Body of pancreas (tissue), 4 donors: ENCODE measurements at regions not wholly inside any gene's neighbourhood (a gene's known extent, or its start where the extent isn't known, plus 50 kb on each side); places are given as distances from the start of the nearest gene placed in this dataset.

Source experiments
- ATAC-seq: fragments of 150-250 bp; one replicate; pipeline ENCODE4 v1.9.1; 2016
- DNase-seq, 4 donors: peaks; one replicate each; pipeline ENCODE4 v3.0.0-alpha.2; 2019
- H3K27ac ChIP-seq, 4 donors: fragments of 200-600 bp; sonication (generic); 1 replicate in 3 of 4; 2 replicates in 1 of 4; pipeline versions ENCODE4 v1.5.1 to v1.6.1; 2016 to 2019; ENCODE audit warnings: mild to moderate bottlenecking in 1 of 4, mixed read lengths in 1 of 4, moderate library complexity in 1 of 4
- H3K27me3 ChIP-seq, 2 donors: fragments of 200-600 bp; sonication (generic); one replicate each; pipeline ENCODE4 v1.6.0; 2016; ENCODE audit warnings: mild to moderate bottlenecking in 1 of 2
- H3K36me3 ChIP-seq, 2 donors: fragments of 200-600 bp; sonication (generic); replicated peaks in 1 of 2; 2 replicates each; pipeline ENCODE4 v1.5.1; 2016; ENCODE audit warnings: low read depth in 2 of 2; ENCODE audit not compliant: insufficient read depth in 1 of 2
- H3K4me1 ChIP-seq: fragments of 200-600 bp; sonication (generic); one replicate; pipeline ENCODE4 v1.6.0; 2016
- H3K4me3 ChIP-seq, 2 donors: fragments of 200-600 bp; sonication (generic); 1 replicate in 1 of 2; 2 replicates in 1 of 2; pipeline ENCODE4 v1.5.1; 2016 to 2019
- H3K9me3 ChIP-seq, 3 donors: fragments of 200-600 bp; sonication (generic); 1 replicate in 2 of 3; 2 replicates in 1 of 3; pipeline ENCODE4 v1.5.1; 2016
- CTCF ChIP-seq, 7 experiments: fragments of 450-650 bp in 4 of 7; fragments of 200-600 bp in 3 of 7; sonication (generic) in 3 of 7; IDR thresholded peaks; one replicate each; pipeline ENCODE4 v1.5.1; 2016 to 2019; ENCODE audit warnings: antibody characterized with exemption in 7 of 7
- POLR2A ChIP-seq, 3 donors: fragments of 450-650 bp; IDR thresholded peaks; one replicate each; pipeline ENCODE4 v1.6.1; 2016; ENCODE audit warnings: antibody characterized with exemption in 3 of 3, mild to moderate bottlenecking in 2 of 3
- WGBS, 2 donors: methylation state at CpG; one replicate each; pipeline ENCODE4 v1.1.5; 2017; 5-methylcytosine and 5-hydroxymethylcytosine counted together
- intact Hi-C: fragments of 100-400 bp; cut with DNase I; formaldehyde crosslinking; loops from one replicate; pipeline ENCODE4 v1.15.1; 2023

GRCh38 chr14:101460521-101460920 is 100.8 kb upstream of the DIO3 start:
- intact Hi-C loops, result no loop called here
- Histone ChIP-seq H3K9me3 (no peaks in the 10 kb centered on the region), H3K27ac (no peak overlapping the region), H3K27me3 (peaks cover 17 to 25% of the 10 kb centered on the region in 2 donors), H3K4me3 (no peak overlapping the region), H3K4me1 (peaks cover 31% of the 10 kb centered on the region), H3K36me3 (no peaks in the 10 kb centered on the region)
- 92 to 97% methylated on average over 6 of the region's 6 CpGs for WGBS, 2 donors
- TF ChIP-seq POLR2A (IDR thresholded peaks at IDR 0.05) (no peak), CTCF (IDR thresholded peaks at IDR 0.05) (no peak)
- DNase-seq (no peak), ATAC-seq (no peak)

- Histone ChIP-seq H3K4me1 (peaks cover 31% of the 10 kb centered on the region), H3K4me3 (no peak overlapping the region), H3K36me3 (no peaks in the 10 kb centered on the region), H3K27me3 (peaks cover 17 to 25% of the 10 kb centered on the region in 2 donors), H3K27ac (no peak overlapping the region), H3K9me3 (no peaks in the 10 kb centered on the region)
- 73 to 74% methylated on average over 12 of the region's 12 CpGs for WGBS, 2 donors
- TF ChIP-seq POLR2A (IDR thresholded peaks at IDR 0.05), result no peak
- no peak for TF ChIP-seq CTCF (IDR thresholded peaks at IDR 0.05)
- no peak for ATAC-seq
- DNase-seq, result peak in 1 of 4 donors; percentile 60
- intact Hi-C loops, result no loop called here
These were observed 100.1 kb upstream of the DIO3 start for GRCh38 chr14:101460986-101461750.

GRCh38 chr14:101461891-101462290 is 99.4 kb upstream of the DIO3 start:
- WGBS, 2 donors, result 90 to 94% methylated on average over 8 of the region's 8 CpGs
- Histone ChIP-seq H3K4me3 (no peak overlapping the region), H3K9me3 (no peaks in the 10 kb centered on the region), H3K27ac (no peak overlapping the region), H3K4me1 (peaks cover 31% of the 10 kb centered on the region), H3K36me3 (no peaks in the 10 kb centered on the region), H3K27me3 (peaks cover 17 to 25% of the 10 kb centered on the region in 2 donors)
- DNase-seq (no peak), ATAC-seq (no peak)
- intact Hi-C loops, result no loop called here
- TF ChIP-seq CTCF (IDR thresholded peaks at IDR 0.05) (no peak), POLR2A (IDR thresholded peaks at IDR 0.05) (no peak)

- Histone ChIP-seq H3K4me3 (no peak overlapping the region), H3K9me3 (no peaks in the 10 kb centered on the region), H3K36me3 (no peaks in the 10 kb centered on the region), H3K4me1 (peaks cover 28% of the 10 kb centered on the region), H3K27ac (no peak overlapping the region), H3K27me3 (peaks cover 15 to 18% of the 10 kb centered on the region in 2 donors)
- ATAC-seq, result no peak
- TF ChIP-seq CTCF (IDR thresholded peaks at IDR 0.05) (no peak), POLR2A (IDR thresholded peaks at IDR 0.05) (no peak)
- WGBS, 2 donors, result 89 to 90% methylated on average over 13 to 15 of the region's 15 CpGs
- intact Hi-C loops, result no loop called here
- DNase-seq, result no peak
These were observed 98.3 kb upstream of the DIO3 start for GRCh38 chr14:101462726-101463565.
